Esophagus mucosa (tissue), 1 donor: ENCODE measurements at regions not wholly inside any gene's neighbourhood (a gene's known extent, or its start where the extent isn't known, plus 50 kb on each side); places are given as distances from the start of the nearest gene placed in this dataset.
A peak's percentile ranks its signal among the peaks of the same experiment; 100 is the strongest.
"Not testable (repeated sequence)": the region's sequence is repeated elsewhere in the genome, so short reads cannot be mapped to it uniquely, and the experiment has no call there.

ENCODE experiments used
- ATAC-seq: fragments of 200-7000 bp; cut with Tn5 transposase; one replicate; pipeline ENCODE4 v1.9.1; 2020
- donor health status: DM: yes; HTN: yes; CAD: no.

DNA sequence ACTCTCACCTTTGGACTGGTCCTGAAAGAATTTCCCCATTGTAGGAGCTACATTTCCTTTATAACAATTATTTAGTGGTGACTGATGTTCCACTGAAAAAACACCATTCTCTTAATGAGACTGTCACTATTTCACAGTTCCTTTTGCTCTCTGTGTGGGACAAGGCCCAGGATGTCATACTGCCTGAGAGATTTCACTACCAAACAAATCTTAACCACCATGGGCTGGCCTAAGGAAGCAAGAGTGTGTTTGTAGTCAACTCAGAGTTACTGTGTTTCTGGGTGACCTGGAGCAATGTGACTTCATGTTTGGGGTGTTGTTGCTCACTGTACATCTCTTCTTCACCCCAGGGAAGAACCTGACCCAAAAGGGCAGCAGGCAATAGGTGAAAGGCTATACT lies 50.1 kb upstream of the ZNF608 start:
- no peak for ATAC-seq

DNA sequence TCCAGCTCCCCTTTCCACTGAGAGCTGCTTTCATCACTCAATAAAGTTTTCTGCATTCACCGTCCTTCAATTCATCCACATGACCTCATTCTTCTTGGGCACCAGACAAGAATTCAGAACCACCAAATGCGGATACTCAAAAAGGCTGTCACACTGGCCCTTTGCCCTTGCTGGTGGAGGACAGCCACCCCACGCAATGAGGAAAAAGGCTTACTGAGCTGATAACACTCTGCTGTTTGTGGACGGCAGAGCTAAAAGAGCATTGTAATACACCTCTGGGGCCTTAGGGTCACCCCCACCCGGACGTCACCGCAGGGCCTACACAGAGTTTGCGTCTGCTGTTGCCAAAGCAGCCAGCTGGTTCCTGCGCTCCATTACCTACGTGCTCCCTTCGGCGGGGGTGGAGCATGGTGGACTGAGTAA lies 51.2 kb upstream of the ZNF608 start:
- no peak for ATAC-seq

DNA sequence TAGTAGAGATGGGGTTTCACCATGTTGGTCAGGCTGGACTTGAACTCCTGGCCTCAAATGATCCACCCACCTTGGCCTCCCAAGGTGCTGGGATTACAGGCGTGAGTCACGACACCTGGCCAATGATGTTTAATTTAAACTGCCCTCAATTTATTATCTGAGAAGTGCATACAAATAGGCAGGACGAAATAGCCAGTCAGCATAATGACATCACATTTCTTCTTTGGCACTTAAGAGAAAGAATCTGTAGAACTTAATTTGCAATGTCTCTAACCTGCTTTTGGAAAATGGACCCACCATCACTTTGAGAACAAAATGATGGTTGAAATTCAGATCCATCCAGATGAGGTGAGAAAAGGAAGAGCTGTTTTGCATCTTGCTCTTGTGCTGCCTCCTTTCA lies 52.5 kb upstream of the ZNF608 start:
- no peak for ATAC-seq

DNA sequence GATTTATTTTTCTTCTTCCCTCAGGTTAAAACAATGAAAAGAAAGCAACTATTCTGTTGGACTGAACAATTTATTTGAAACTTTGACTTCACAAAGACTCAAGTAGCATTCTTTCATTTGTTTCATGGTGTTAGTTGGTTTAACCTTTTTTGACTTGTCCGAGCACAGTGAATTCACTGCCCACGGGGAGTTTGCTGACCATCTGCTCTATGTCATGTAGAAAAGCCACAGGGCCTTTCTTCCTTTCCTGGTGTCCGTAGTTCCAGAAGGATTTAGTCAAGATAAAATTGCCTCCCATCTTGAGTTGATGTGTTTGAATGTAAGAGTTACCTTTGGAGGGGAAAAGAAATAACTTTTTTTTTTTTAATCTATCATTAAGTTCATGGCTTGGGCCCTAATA lies 55.1 kb upstream of the ZNF608 start:
- no peak for ATAC-seq

DNA sequence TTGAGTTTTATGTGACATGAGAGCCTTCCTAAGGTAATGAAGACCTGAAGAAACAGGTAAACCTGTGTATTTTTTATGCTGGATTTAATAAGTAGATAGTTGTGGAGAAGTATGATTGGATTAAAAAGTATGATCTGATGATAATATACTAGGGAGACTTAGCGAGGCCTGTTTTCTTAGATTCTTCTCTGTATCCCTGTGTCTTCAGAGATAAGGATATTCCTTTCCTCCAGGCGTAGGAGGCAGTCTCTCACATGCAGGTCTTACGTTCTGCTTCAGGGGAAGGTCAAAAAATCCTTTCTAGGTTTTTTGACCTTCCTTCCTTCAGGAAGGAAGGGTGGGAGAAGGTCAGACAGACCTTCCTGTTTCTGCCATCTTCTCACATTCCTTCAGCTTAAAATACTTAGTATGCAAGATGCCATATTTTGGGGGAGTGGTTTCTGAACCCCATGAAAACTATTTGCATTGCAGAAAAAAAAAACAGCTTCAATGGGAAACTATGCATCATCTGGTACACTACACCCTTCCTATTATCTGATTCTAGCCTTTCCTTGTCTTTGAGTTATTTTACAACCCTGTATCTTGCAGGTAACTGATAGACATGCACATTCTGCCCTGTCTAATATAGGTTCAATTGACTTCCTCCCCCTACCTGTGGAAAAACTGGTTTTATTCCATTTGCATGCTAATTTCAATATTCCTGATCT lies 57.3 kb upstream of the ZNF608 start:
- ATAC-seq, result no peak

DNA sequence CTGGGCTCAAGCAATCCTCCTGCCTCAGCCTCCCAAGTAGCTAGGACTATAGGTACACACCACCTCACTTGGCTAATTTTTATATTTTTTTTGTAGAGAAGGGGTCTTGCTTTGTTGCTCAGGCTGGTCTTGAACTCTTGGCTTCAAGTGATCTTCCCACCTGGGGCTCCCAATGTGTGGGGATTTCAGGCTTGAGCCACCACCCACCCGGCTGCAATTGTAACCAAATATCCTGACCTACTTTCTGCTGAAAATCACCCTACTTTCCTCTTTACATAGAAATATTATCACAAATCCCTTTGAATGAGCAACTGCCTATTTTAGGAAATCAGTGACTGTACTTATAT lies 59.6 kb upstream of the ZNF608 start:
- no peak for ATAC-seq

DNA sequence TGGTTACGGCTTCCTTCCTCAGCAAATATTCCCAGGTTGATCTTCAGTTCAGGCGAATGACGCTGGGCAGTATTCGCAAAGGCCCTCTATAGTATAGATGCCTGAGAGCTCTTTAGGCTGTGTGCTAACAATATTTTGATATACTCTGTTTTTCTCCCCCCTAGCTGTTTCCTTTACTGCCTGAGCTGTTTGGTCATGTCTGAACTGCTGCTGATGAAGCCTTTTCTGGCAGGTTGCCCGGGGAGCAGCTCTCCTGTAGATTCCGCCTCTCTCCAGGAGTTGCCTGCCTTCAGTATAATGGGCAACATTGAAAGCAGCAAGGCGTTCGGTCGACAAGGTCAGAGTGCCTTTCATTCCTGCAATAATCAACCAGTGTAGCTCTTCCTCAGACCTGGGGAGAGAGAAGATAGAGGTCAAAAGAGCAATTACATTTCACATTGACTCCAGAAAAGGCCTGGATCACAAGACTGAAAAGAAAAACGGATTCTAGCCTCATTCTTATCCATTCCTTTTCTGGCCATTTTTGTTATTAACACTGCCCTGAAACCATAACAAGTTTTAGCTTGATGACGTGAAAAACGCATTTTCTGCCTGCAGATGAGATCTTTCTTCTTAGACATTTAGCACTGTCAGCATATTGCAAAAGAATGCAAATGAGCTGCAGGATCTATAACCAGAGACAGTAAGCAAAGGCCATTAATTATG lies 60.1 kb upstream of the ZNF608 start:
- peak; percentile 85 for ATAC-seq

DNA sequence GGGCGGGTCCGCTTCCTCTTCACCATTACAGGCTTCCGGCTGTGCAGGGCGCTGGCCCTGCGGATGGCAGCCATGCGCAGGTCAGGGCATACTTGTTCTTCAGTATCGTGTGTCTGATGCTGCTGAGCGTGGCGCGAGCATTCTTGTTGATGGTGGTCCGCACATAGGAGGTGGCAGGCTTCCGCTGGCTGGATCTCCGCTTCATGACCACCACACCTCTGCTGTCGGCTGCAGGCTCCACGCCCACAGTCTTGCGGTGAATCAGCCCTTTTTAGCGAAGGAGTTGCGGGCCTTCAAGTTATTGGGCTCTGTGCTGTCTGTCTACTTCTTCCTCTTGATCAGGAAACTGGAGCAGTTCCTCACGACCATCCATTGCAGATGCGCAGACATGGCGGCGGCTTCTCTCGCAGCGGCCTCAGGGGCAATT lies 62.4 kb upstream of the ZNF608 start:
- ATAC-seq, result no peak

DNA sequence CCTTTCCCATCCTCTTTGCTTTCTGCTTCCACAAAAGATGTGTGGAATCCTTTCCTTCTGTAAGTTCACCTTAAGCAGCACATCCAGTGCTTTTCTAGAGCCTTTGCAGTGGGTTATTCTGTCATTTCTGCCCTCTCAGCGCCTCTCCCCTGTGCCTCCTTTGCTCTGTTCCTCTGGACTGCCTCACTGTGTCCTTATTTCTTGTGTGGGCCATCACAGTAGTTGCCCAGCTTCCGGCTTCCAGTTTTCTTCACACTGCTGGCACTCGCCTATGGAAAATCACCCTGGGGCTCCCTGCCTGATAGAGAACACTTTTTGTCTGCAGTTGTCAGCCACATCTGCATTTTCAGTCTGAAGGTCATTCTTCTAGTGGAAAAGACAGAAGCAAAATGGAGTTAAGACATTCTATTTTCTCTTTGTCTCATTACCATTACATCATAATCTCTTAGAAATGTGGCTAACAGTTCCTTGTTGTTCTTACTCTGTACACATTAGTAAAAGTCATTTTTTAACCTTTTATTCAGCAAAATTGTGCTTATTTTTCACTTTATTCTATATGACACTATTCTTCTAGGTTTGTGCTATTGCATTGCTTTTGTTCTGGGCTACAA lies 64.1 kb upstream of the ZNF608 start:
- ATAC-seq, result no peak

DNA sequence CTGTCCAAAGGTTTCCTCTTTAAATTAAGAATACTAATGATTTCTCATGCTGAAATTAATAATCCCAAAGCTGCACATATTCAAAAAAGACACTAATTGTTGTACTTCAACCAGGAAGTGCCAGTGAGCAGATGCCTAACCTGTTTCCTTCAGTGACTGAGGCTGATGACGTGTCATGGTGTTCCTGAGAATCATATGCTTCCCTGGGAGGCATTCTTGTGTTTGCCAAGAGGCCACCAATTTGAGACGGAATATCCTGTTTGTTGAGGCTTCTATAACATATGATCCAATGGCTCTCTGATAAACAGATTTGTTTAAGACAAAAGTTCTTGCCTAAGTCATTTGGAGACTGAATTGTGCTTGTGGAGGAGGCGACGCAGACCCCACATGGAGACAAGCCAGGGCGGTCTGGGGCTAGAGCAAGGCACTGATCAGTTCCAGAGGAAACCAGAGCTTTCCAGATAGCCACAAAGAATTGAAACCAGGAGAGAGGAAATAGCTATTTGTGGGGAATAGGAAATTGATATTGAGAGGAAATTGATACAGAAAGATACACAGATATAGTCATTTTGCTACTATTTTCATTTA lies 66.4 kb upstream of the ZNF608 start:
- ATAC-seq, result peak; percentile 81

DNA sequence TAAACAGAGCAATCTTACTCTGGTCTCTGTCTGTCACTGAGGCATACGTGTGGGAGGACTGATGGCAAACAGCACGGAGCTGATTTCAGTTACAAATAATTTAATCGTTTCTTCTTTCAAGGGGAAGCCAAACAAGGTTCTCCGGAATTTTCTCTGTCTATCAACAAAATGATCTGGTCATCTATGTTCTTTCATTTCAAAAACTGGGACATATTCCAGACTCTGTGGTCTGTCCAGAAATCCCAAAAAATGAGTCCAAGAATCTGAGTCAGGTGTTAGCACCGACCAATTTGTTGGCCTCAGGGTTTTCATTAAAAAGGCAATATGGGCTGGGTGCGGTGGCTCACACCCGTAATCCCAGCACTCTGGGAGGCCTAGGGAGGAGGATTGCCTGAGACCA lies 69.9 kb upstream of the ZNF608 start:
- no peak for ATAC-seq

DNA sequence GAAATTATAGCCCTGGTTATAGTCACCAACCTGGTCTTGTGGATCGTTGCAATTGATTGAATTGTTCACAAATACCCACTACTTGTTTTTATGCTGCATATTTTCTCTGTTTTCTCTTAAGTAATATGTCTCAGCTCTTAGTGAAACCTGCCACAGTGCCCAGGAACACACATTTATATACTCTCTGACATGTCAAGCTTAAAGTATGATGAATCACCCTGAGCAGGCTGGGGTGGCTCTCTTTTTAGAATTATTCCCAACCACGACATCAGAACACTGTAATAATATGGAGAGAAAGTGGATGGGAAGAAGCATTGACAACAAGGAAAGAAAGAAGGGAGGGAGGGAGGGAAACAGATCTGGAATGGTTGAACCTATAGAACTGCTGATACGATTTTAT lies 72.8 kb upstream of the ZNF608 start:
- no peak for ATAC-seq

DNA sequence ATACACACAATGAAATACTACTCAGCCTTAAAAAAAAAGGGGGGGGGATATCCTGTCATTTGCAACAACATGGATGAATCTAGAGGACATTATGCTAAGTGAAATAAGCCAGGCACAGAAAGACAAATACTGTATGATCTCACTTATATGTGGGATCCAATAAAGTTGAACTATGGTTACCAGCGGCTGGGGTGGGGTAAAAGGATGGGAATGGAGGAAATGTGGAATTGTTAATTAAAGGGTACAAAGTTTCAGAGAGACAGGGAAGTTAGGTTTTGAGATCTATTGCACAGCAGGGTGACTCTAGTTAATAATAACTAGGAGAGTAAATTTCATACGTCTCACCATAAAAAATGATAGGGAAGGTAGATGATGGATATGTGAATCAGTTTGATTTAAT lies 76.2 kb upstream of the ZNF608 start:
- no peak for ATAC-seq

DNA sequence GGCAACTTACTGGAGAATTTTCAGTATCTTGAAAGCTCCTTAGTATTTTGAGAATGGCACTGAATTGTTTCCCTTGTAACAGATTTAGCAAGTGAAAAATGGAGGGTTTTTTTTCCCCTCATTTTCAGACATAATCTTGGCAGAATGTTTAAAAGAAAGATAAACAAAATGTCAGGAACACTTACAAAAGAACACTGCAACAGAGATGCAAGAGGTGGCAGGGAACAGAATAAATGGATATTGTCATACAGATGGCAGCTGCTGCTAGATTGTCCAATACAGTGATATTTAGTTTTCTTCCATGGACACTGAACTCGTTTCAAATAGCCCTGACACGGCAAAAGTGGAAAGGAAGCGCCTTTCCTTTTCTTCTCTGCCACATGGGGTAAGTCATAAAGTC lies 76.9 kb upstream of the ZNF608 start:
- ATAC-seq, result no peak

DNA sequence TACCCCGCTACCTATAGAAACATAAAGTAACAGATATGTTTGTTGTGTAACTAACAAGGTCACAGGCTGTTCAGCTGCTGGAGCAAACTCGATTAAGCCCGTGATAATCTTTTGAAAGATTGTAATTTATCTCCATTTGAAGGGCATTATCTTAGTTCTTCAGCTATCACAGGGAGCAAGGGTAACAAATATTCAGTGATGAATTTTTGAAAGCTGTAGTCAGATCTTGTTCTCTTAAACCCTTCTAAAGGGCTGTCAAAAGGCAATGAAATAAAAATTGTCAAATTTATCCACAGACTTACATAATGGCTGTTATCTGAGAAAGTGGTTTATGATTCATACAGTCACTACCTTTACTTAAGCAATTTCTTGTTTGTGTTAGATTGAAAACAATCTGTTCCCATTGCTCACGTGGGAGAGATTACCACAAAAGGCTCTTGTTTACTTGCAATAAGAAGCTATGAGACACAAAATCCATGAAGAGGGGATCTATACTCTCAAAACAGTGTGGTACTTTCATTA lies 78.3 kb upstream of the ZNF608 start:
- ATAC-seq, result no peak

DNA sequence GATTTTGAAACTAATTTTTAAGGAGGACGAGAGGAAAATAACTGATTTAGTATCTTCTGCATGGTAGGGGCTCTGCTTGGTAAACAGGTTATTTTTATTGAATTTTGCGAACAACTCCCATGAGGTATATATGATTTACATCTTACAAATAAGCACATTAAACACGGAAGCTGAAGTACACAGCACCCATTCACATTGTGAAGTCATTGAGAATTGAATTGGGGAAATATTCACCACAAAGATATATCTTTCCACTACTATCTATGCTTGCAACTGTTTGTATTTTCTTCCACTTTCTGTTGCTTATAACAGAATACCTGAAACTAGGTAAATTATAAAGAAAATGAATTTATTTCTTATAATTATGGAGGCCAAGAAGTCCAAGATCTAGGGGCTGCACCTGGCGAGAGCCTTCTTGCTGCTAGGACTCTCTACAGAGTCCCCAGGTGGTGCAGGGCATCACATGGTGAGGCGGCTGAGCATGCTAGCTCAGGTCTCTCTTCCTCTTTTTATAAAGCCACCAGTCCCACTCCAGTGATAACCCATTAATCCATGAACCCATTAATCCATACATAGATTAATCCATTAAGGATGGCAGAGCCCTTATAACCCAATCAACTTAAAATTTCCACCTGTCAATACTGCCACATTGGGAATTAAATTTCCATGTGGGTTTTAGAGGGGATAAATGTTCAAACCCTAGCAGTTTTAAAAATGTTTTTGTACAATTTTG lies 79.0 kb upstream of the ZNF608 start:
- ATAC-seq, result no peak

DNA sequence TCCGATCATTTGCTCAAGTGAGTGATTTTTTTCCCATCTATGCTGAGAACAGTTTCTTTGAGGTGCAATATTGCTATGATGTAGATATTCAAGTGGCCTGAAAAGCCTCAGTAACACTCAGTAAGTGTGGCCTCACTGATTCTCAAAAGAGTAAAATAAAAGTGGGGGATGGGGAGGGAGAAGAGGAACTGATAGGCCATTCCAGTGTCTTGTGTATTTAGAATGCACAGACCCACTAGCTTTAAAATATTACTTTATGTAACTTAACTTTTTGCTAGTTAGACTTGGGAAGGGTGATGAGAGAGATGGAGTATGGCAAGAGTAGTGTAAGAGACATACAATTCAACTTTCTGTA lies 79.5 kb upstream of the ZNF608 start:
- no peak for ATAC-seq

DNA sequence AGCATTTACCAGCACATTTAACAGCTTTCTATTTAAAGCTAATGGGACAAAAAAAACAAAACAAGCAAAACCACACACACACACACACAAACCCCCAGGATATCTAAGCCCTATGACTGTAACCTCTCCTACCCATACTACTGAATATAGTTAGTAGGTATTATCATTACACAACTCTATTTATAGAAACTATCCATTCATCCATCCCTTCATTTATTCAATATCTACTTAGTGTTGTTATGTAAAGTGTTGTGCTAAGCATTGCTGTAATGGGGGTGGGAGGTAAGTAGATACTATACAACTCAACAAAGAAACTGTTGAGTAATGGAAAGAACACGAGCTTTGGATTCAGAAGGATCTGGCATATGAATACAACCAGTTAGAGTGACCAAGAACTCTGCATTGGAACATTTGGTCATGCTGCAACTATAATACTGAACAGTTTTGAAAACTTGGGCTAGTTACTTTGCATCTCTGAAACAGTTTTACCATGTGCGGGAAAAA lies 82.3 kb upstream of the ZNF608 start:
- ATAC-seq, result no peak

DNA sequence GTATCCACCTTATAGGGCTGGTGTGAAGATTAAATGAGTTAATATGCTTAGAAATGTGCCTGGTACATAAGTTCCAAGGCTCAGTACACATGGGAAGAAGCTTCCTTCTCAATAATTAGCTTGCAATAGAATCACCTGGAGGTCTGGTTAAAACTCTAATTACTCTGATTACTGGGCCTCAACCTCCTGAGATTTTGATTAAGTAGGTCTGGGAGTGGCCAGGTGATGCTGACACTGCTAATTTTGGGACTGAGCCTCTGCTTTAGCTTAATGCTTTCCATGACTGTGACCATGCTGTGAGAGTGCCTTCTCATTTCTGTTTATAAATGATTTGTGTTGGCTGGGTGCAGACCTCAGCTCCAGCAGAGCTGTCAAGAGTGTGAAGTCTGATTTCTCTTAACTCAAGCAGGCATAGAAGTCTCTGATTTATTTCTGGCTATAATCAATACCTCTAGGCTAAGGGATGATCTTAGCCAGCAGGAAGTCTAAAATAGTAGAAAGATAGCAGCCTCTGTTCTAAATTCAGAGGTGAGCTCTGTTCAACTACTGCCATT lies 85.3 kb upstream of the ZNF608 start:
- ATAC-seq, result no peak

DNA sequence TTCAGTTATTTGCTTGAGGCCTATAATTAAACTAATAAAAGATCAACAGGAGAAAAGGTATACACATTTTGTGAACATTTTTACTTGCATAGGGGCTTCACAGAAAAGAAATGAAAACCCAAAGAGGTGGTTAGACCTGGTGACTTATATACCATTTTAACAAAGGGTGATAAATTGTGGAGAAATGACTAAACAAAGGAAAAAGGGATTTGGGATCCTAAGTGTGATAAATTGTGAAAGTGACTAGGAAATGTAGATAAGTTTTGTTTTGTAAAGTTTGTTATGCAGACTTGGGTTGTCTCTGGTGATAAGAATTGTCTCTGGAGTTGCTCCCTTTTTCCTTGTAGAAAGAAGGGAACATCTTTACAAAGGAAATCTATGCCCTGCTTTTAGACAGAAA lies 86.1 kb upstream of the ZNF608 start:
- ATAC-seq, result no peak

DNA sequence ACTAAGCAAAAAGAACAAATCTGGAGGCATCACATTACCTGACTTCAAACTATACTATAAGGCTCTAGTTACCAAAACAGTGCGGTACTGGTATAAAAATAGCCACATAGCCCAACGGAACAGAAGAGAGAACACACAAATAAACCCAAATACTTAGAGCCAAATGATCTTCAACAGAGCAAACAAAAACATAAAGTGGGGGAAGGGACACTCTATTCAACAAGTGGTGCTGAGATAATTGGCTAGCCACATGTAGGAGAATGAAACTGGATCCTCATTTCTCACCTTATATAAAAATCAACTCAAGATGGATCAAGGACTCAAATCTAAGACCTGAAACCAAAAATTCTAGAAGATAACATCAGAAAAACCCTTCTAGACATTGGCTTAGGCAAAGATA lies 89.9 kb upstream of the ZNF608 start:
- not testable (repeated sequence) for ATAC-seq

DNA sequence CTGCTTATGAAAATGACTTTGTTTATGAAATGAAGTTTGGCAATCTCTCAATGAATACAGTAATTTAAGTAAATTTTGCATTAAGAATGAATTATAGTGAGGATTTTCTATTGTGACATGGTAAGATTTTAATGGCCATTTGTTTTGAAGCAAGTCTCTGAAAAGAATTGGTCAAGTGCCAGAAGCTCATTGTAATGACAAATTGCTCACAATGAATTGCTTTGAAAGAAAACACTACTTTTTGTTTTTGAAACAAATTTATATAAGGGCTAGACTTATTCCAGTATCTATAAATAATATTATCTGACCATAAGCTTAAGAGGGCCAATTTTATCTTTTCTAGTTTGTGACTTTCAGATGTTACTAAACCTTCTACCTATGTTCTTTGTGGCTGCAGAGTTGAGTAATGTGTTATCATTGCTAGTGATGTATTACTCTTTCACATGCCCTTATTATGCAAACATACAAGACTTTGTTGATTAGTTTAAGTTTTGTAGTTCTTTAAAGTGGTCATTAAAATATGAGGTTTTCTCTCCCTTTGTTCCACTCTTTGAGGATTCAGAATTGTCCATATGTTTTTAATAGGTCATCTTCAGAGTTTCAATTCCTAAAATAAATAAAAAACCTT lies 93.0 kb upstream of the ZNF608 start:
- no peak for ATAC-seq
